ENCODE measurements at regions not wholly inside any gene's neighbourhood (a gene's known extent, or its start where the extent isn't known, plus 50 kb on each side); places are given as distances from the start of the nearest gene placed in this dataset.
"Not testable (repeated sequence)": the region's sequence is repeated elsewhere in the genome, so short reads cannot be mapped to it uniquely, and the experiment has no call there.

DNA sequence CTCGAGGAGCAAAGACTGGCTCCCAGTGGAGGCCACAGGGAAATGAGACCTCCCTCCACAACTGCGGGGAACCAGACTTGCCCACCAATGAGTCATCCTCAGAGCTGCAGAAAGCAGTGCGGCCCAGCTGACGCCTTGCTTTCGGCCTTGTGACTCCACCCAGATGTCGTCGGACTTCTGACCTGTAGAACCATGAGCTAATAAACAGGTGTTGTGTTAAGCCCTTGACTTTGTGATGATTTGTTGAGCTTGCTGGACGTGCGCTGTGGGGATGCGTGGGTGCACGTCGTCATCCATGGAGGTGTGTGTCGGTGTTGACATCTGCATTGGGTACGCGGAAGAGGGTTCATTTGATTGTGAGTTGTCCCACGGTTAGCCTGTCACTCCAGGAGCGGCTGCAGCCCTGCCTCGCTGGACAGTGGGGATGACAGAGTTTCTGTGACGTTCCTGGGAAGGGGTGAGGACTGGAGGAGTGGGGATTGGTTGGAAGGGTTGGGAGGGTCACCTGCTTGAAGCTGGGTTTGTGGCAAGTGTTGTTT is 154.1 kb downstream of the SH3BP4 start:
- Mint-ChIP-seq H3K27me3 (ENCODE audit: insufficient read depth) (peaks cover 3% of the 10 kb centered on the region), H3K4me3 (no peak overlapping the region), H3K9me3 (no peaks in the 10 kb centered on the region), H3K27ac (no peak overlapping the region), H3K36me3 (ENCODE audit: low read depth) (no peaks in the 10 kb centered on the region), H3K4me1 (ENCODE audit: low read depth) (no peaks in the 10 kb centered on the region)
- intact Hi-C loops (cut with micrococcal nuclease): loop anchor here (2.0 kb wide), 1 partner anchor 555 kb away; no protein-coding TSS in a partner anchor
- DNase-seq (ENCODE audit: low spot score): no peak

- Mint-ChIP-seq H3K4me3 (no peak overlapping the region), H3K4me1 (ENCODE audit: low read depth) (no peaks in the 10 kb centered on the region), H3K36me3 (ENCODE audit: low read depth) (no peaks in the 10 kb centered on the region), H3K9me3 (no peaks in the 10 kb centered on the region), H3K27ac (no peak overlapping the region), H3K27me3 (ENCODE audit: insufficient read depth) (peaks cover 4% of the 10 kb centered on the region)
- intact Hi-C loops (cut with micrococcal nuclease): loop anchor here (2.0 kb wide), 1 partner anchor 556 kb away; no protein-coding TSS in a partner anchor
- DNase-seq (ENCODE audit: low spot score): no peak
Observed at GRCh38 chr2:235106874-235107639, 155.2 kb downstream of the SH3BP4 start.

- Mint-ChIP-seq H3K4me1 (ENCODE audit: low read depth) (no peaks in the 10 kb centered on the region), H3K36me3 (ENCODE audit: low read depth) (no peaks in the 10 kb centered on the region), H3K27me3 (ENCODE audit: insufficient read depth) (peaks cover 4% of the 10 kb centered on the region), H3K27ac (no peak overlapping the region), H3K4me3 (no peak overlapping the region), H3K9me3 (no peaks in the 10 kb centered on the region)
- intact Hi-C loops (cut with micrococcal nuclease): loop anchor here (2.0 kb wide), 1 partner anchor 557 kb away; no protein-coding TSS in a partner anchor
- DNase-seq (ENCODE audit: low spot score): no peak
Observed at GRCh38 chr2:235107640-235107951, 155.8 kb downstream of the SH3BP4 start.

GRCh38 chr2:235109561-235109960 is 157.7 kb downstream of the SH3BP4 start:
- intact Hi-C loops (cut with micrococcal nuclease); H3K36me3 Mint-ChIP-seq (ENCODE audit: low read depth); H3K27ac Mint-ChIP-seq: not testable (repeated sequence)

DNA sequence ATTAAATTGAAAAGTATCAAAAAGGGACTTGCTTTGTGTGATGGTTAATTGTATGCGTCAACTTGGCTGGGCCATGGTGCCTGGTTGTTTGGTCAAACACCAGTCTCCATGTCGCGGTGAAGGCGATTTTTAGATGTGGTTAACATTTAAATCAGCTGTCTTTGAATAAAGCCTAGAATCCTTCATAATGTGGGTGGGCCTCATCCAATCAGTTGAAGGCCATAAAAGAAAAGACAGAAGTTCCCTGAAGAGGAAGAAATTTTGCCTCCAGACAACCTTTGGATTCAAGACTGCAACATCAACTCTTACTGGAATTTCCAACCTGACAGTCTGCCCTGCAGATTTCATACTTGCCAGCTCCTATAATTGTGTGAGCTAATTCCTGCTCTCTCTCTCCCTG is 160.5 kb downstream of the SH3BP4 start:
- Mint-ChIP-seq H3K9me3 (no peaks in the 10 kb centered on the region), H3K4me1 (ENCODE audit: low read depth) (no peaks in the 10 kb centered on the region), H3K27me3 (ENCODE audit: insufficient read depth) (peaks cover 10% of the 10 kb centered on the region), H3K27ac (no peak overlapping the region), H3K36me3 (ENCODE audit: low read depth) (no peaks in the 10 kb centered on the region), H3K4me3 (no peak overlapping the region)
- intact Hi-C loops (cut with micrococcal nuclease): no loop called here
- no peak for DNase-seq (ENCODE audit: low spot score)

More at GRCh38 chr2:235109561-235109960, 157.7 kb downstream of the SH3BP4 start:
- not testable (repeated sequence) for H3K4me3 Mint-ChIP-seq; H3K27me3 Mint-ChIP-seq (ENCODE audit: insufficient read depth); H3K9me3 Mint-ChIP-seq; H3K4me1 Mint-ChIP-seq (ENCODE audit: low read depth); DNase-seq (ENCODE audit: low spot score)

DNA sequence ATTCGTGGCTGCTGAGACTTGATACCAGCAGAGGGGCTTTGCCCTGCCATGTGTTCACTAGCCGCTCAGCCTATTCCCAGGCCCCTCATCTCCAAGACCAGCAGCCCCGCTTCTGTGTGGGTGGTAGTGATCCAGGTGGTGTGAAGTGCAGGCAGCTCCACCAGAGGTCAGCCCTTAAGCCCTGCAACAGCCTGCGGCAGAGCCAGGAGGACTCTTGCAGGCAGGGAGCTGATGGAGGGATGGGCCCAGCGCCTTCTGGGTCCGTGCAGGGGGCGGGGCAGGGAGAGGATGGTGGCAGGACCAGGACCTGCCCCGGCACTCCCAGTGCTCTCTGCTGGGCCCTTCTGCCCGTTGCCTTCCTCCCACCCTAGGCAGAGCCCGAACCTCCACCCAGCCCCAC is 162.0 kb downstream of the SH3BP4 start:
- intact Hi-C loops (cut with micrococcal nuclease): no loop called here
- Mint-ChIP-seq H3K4me3 (no peak overlapping the region), H3K27ac (no peak overlapping the region), H3K9me3 (no peaks in the 10 kb centered on the region), H3K27me3 (ENCODE audit: insufficient read depth) (peaks cover 10% of the 10 kb centered on the region), H3K4me1 (ENCODE audit: low read depth) (no peaks in the 10 kb centered on the region), H3K36me3 (ENCODE audit: low read depth) (no peaks in the 10 kb centered on the region)
- no peak for DNase-seq (ENCODE audit: low spot score)

GRCh38 chr2:235114286-235114685 is 162.5 kb downstream of the SH3BP4 start:
- Mint-ChIP-seq H3K4me1 (ENCODE audit: low read depth) (no peaks in the 10 kb centered on the region), H3K4me3 (no peak overlapping the region), H3K36me3 (ENCODE audit: low read depth) (no peaks in the 10 kb centered on the region), H3K27ac (no peak overlapping the region), H3K9me3 (peaks cover 3% of the 10 kb centered on the region), H3K27me3 (ENCODE audit: insufficient read depth) (peaks cover 10% of the 10 kb centered on the region)
- DNase-seq (ENCODE audit: low spot score): no peak
- intact Hi-C loops (cut with micrococcal nuclease): no loop called here

- Mint-ChIP-seq H3K4me1 (ENCODE audit: low read depth) (no peaks in the 10 kb centered on the region), H3K4me3 (no peak overlapping the region), H3K36me3 (ENCODE audit: low read depth) (no peaks in the 10 kb centered on the region), H3K9me3 (peaks cover 7% of the 10 kb centered on the region), H3K27me3 (ENCODE audit: insufficient read depth) (peaks cover 10% of the 10 kb centered on the region), H3K27ac (no peak overlapping the region)
- intact Hi-C loops (cut with micrococcal nuclease): no loop called here
- no peak for DNase-seq (ENCODE audit: low spot score)
Observed at GRCh38 chr2:235115521-235115920, 163.7 kb downstream of the SH3BP4 start.

DNA sequence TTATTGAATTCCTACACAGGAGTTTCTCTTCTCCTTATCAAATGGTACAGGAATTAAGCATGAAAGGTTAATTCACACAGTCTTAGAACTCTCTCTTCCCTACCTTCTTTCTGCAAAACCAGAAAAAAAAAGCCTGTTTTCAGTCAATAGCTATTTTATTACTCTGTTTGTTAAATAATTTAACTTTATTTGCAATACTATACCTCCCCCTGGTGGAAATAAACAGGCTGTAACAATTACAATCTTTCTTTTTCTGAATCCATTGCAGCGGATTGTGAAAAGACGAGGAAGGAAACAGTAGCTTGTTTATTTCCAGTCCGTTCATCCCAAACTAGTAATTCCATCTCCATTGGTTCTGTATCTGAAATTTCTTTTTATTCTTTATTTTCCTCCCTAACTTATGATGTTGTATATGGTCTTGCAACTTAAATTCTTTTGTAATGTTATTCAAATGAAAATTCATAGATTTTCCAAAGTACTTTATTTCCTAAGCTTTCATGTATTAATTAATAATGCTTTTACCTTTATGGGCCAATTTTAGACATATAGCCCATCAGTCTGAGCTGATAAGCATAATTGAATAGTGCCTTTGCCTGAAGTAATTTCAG is 165.2 kb downstream of the SH3BP4 start:
- Mint-ChIP-seq H3K27me3 (ENCODE audit: insufficient read depth) (peaks cover 8% of the 10 kb centered on the region), H3K27ac (no peak overlapping the region), H3K9me3 (peaks cover 7% of the 10 kb centered on the region), H3K36me3 (ENCODE audit: low read depth) (no peaks in the 10 kb centered on the region), H3K4me3 (no peak overlapping the region), H3K4me1 (ENCODE audit: low read depth) (no peaks in the 10 kb centered on the region)
- DNase-seq (ENCODE audit: low spot score): no peak
- intact Hi-C loops (cut with micrococcal nuclease): loop anchor here (1.0 kb wide), 1 partner anchor 567 kb away; no protein-coding TSS in a partner anchor

GRCh38 chr2:235126768-235127167 is 175.0 kb downstream of the SH3BP4 start:
- Mint-ChIP-seq H3K27ac (no peak overlapping the region), H3K27me3 (ENCODE audit: insufficient read depth) (peaks cover 4% of the 10 kb centered on the region), H3K9me3 (no peaks in the 10 kb centered on the region), H3K4me1 (ENCODE audit: low read depth) (no peaks in the 10 kb centered on the region), H3K4me3 (no peak overlapping the region), H3K36me3 (ENCODE audit: low read depth) (no peaks in the 10 kb centered on the region)
- intact Hi-C loops (cut with micrococcal nuclease): no loop called here
- no peak for DNase-seq (ENCODE audit: low spot score)

DNA sequence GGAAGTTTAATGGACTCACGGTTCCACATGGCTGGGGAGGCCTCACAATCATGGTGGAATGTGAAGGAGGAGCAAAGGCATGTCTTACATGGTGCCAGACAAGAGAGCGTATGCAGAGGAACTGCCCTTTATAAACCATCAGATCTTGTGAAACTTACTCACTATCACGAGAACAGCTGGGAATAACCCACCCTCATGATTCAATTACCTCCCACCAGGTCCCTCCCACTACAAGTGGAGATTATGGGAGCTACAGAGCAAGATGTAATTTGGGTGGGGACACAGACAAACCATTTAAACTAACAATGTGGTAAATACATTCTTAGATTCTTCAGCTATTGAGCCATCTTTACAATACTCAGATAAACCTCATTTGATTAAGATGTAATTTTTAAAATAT is 176.1 kb downstream of the SH3BP4 start:
- no peaks in the 10 kb centered on the region for H3K4me1 Mint-ChIP-seq (ENCODE audit: low read depth)
- H3K27ac Mint-ChIP-seq: no peak overlapping the region
- H3K36me3 Mint-ChIP-seq (ENCODE audit: low read depth): no peaks in the 10 kb centered on the region
- no peaks in the 10 kb centered on the region for H3K9me3 Mint-ChIP-seq
- no peak for DNase-seq (ENCODE audit: low spot score)
- intact Hi-C loops (cut with micrococcal nuclease): no loop called here
- H3K4me3 Mint-ChIP-seq: no peak overlapping the region
- H3K27me3 Mint-ChIP-seq (ENCODE audit: insufficient read depth): peaks cover 4% of the 10 kb centered on the region

GRCh38 chr2:235129850-235130249 is 178.0 kb downstream of the SH3BP4 start:
- intact Hi-C loops (cut with micrococcal nuclease): no loop called here
- no peak for DNase-seq (ENCODE audit: low spot score)
- H3K36me3 Mint-ChIP-seq (ENCODE audit: low read depth): no peaks in the 10 kb centered on the region
- peaks cover 3% of the 10 kb centered on the region for H3K27me3 Mint-ChIP-seq (ENCODE audit: insufficient read depth)
- H3K27ac Mint-ChIP-seq: no peak overlapping the region
- H3K9me3 Mint-ChIP-seq: no peaks in the 10 kb centered on the region
- H3K4me1 Mint-ChIP-seq (ENCODE audit: low read depth): no peaks in the 10 kb centered on the region
- H3K4me3 Mint-ChIP-seq: no peak overlapping the region

All from activated T-helper 1 cell treated with anti-CD3 and anti-CD28 coated beads, Interleukin-12 subunit alpha, Interleukin-12 subunit beta, Interleukin-2, Interleukin-4 antibody, amounts not matched to agents 30 ng/mL and 10 ng/mL and 1 ng/mL, durations not matched to agents 14 hours and 24 hours and 36 hours (primary cell).